ENCODE measurements at regions not wholly inside any gene's neighbourhood (a gene's known extent, or its start where the extent isn't known, plus 50 kb on each side); places are given as distances from the start of the nearest gene placed in this dataset.

- no peak overlapping the region for H3K14ac ChIP-seq (ENCODE audit: low read length)
- DNase-seq (ENCODE audit: low spot score), result no peak
- H3K18ac ChIP-seq (ENCODE audit: low read length), result peak overlapping the region; percentile 3
- H4K8ac ChIP-seq (ENCODE audit: low read depth, low read length), result no peak overlapping the region
- no peak overlapping the region for H3K4me2 ChIP-seq (ENCODE audit: insufficient read depth, low read length, poor library complexity, severe bottlenecking)
- H3K27ac ChIP-seq (replicated peaks; ENCODE audit: low read length), result no peak overlapping the region
- no peaks in the 10 kb centered on the region for H3K79me1 ChIP-seq (ENCODE audit: low read depth, low read length)
- no peaks in the 10 kb centered on the region for H3K9me3 ChIP-seq (replicated peaks in 1 of 2; ENCODE audit: control insufficient read depth in 2 of 2, insufficient read depth in 1 of 2, low read depth in 1 of 2, low read length in 2 of 2)
- H2AFZ ChIP-seq (ENCODE audit: low read length), result no peak overlapping the region
- H3K4me3 ChIP-seq (ENCODE audit: low read length in 2 of 2), result no peak overlapping the region
- H2BK120ac ChIP-seq (ENCODE audit: low read depth, low read length), result no peak overlapping the region
- H2BK15ac ChIP-seq (ENCODE audit: low read length), result no peak overlapping the region
- H3K4me1 ChIP-seq (ENCODE audit: control insufficient read depth in 2 of 2, insufficient read depth in 1 of 2, low read depth in 1 of 2, low read length in 2 of 2), result peaks cover 0 to 3% of the 10 kb centered on the region in 2 donors
- H3K23ac ChIP-seq (ENCODE audit: low read depth, low read length, poor library complexity), result no peak overlapping the region
- no peaks in the 10 kb centered on the region for H3K27me3 ChIP-seq (ENCODE audit: control insufficient read depth in 3 of 3, insufficient read depth in 3 of 3, low read depth in 1 of 3, low read length in 3 of 3)
- no peak overlapping the region for H2AK5ac ChIP-seq (ENCODE audit: low read depth, low read length)
- H2BK12ac ChIP-seq (ENCODE audit: low read length), result no peak overlapping the region
- no peak overlapping the region for H4K91ac ChIP-seq (ENCODE audit: low read depth, low read length, poor library complexity)
- no peak overlapping the region for H3K9ac ChIP-seq (ENCODE audit: low read depth, low read length, poor library complexity)
- no peak overlapping the region for H2BK5ac ChIP-seq (ENCODE audit: low read length)
- H3K36me3 ChIP-seq (replicated peaks in 1 of 2; ENCODE audit: control insufficient read depth in 2 of 2, insufficient read depth in 2 of 2, low read length in 2 of 2), result no peaks in the 10 kb centered on the region
- no peak overlapping the region for H3K4ac ChIP-seq (ENCODE audit: low read length)
Observed at GRCh38 chr9:20078246-20078645, 289.4 kb upstream of the SLC24A2 start.

GRCh38 chr9:20074291-20074690 lies 285.5 kb upstream of the SLC24A2 start:
- H2BK120ac ChIP-seq (ENCODE audit: low read depth, low read length), result no peak overlapping the region
- no peak overlapping the region for H3K4me3 ChIP-seq (ENCODE audit: low read length in 2 of 2)
- no peak overlapping the region for H2BK15ac ChIP-seq (ENCODE audit: low read length)
- no peak overlapping the region for H3K14ac ChIP-seq (ENCODE audit: low read length)
- no peak for DNase-seq (ENCODE audit: low spot score)
- H3K79me1 ChIP-seq (ENCODE audit: low read depth, low read length), result no peaks in the 10 kb centered on the region
- H2BK12ac ChIP-seq (ENCODE audit: low read length), result no peak overlapping the region
- H3K4me1 ChIP-seq (ENCODE audit: control insufficient read depth in 2 of 2, insufficient read depth in 1 of 2, low read depth in 1 of 2, low read length in 2 of 2), result peaks cover 0 to 3% of the 10 kb centered on the region in 2 donors
- H3K4ac ChIP-seq (ENCODE audit: low read length), result no peak overlapping the region
- H3K27ac ChIP-seq (replicated peaks; ENCODE audit: low read length), result no peak overlapping the region
- no peak overlapping the region for H2AFZ ChIP-seq (ENCODE audit: low read length)
- H3K9ac ChIP-seq (ENCODE audit: low read depth, low read length, poor library complexity), result no peak overlapping the region
- no peak overlapping the region for H4K8ac ChIP-seq (ENCODE audit: low read depth, low read length)
- no peak overlapping the region for H3K23ac ChIP-seq (ENCODE audit: low read depth, low read length, poor library complexity)
- no peak overlapping the region for H3K4me2 ChIP-seq (ENCODE audit: insufficient read depth, low read length, poor library complexity, severe bottlenecking)
- H3K9me3 ChIP-seq (replicated peaks in 1 of 2; ENCODE audit: control insufficient read depth in 2 of 2, insufficient read depth in 1 of 2, low read depth in 1 of 2, low read length in 2 of 2), result no peaks in the 10 kb centered on the region
- H2AK5ac ChIP-seq (ENCODE audit: low read depth, low read length), result no peak overlapping the region
- peaks cover 0 to 2% (median 0%) of the 10 kb centered on the region in 3 experiments for H3K27me3 ChIP-seq (ENCODE audit: control insufficient read depth in 3 of 3, insufficient read depth in 3 of 3, low read depth in 1 of 3, low read length in 3 of 3)
- H3K18ac ChIP-seq (ENCODE audit: low read length), result no peak overlapping the region
- WGBS, 2 donors (ENCODE audit: extremely low coverage in 2 of 2, insufficient read length in 2 of 2, insufficient replicate concordance in 1 of 2), result no CpG with 5 or more reads among the region's 1 CpG
- H2BK5ac ChIP-seq (ENCODE audit: low read length), result no peak overlapping the region
- no peak overlapping the region for H4K91ac ChIP-seq (ENCODE audit: low read depth, low read length, poor library complexity)
- H3K36me3 ChIP-seq (replicated peaks in 1 of 2; ENCODE audit: control insufficient read depth in 2 of 2, insufficient read depth in 2 of 2, low read length in 2 of 2), result no peaks in the 10 kb centered on the region

GRCh38 chr9:20070336-20070735 lies 281.5 kb upstream of the SLC24A2 start:
- Histone ChIP-seq H2AFZ (ENCODE audit: low read length) (no peak overlapping the region), H3K23ac (ENCODE audit: low read depth, low read length, poor library complexity) (no peak overlapping the region), H3K14ac (ENCODE audit: low read length) (no peak overlapping the region), H3K4me3 (ENCODE audit: low read length in 2 of 2) (no peak overlapping the region), H4K91ac (ENCODE audit: low read depth, low read length, poor library complexity) (no peak overlapping the region), H3K27ac (replicated peaks; ENCODE audit: low read length) (no peak overlapping the region), H3K4ac (ENCODE audit: low read length) (no peak overlapping the region), H2BK12ac (ENCODE audit: low read length) (no peak overlapping the region), H3K4me2 (ENCODE audit: insufficient read depth, low read length, poor library complexity, severe bottlenecking) (no peak overlapping the region), H2BK5ac (ENCODE audit: low read length) (no peak overlapping the region), H3K36me3 (replicated peaks in 1 of 2; ENCODE audit: control insufficient read depth in 2 of 2, insufficient read depth in 2 of 2, low read length in 2 of 2) (no peaks in the 10 kb centered on the region), H3K4me1 (ENCODE audit: control insufficient read depth in 2 of 2, insufficient read depth in 1 of 2, low read depth in 1 of 2, low read length in 2 of 2) (peaks cover 2 to 7% of the 10 kb centered on the region in 2 donors), H3K9me3 (replicated peaks in 1 of 2; ENCODE audit: control insufficient read depth in 2 of 2, insufficient read depth in 1 of 2, low read depth in 1 of 2, low read length in 2 of 2) (no peaks in the 10 kb centered on the region), H3K18ac (ENCODE audit: low read length) (no peak overlapping the region), H3K27me3 (ENCODE audit: control insufficient read depth in 3 of 3, insufficient read depth in 3 of 3, low read depth in 1 of 3, low read length in 3 of 3) (peaks cover 0 to 2% (median 0%) of the 10 kb centered on the region in 3 experiments), H4K8ac (ENCODE audit: low read depth, low read length) (no peak overlapping the region), H3K9ac (ENCODE audit: low read depth, low read length, poor library complexity) (no peak overlapping the region), H2AK5ac (ENCODE audit: low read depth, low read length) (no peak overlapping the region), H2BK120ac (ENCODE audit: low read depth, low read length) (no peak overlapping the region), H3K79me1 (ENCODE audit: low read depth, low read length) (no peaks in the 10 kb centered on the region), H2BK15ac (ENCODE audit: low read length) (no peak overlapping the region)
- DNase-seq (ENCODE audit: low spot score), result no peak
- no CpG with 5 or more reads among the region's 3 CpGs for WGBS, 2 donors (ENCODE audit: extremely low coverage in 2 of 2, insufficient read length in 2 of 2, insufficient replicate concordance in 1 of 2)

GRCh38 chr9:20065796-20066700 lies 277.2 kb upstream of the SLC24A2 start:
- Histone ChIP-seq H3K4me1 (ENCODE audit: control insufficient read depth in 2 of 2, insufficient read depth in 1 of 2, low read depth in 1 of 2, low read length in 2 of 2) (peaks cover 2 to 7% of the 10 kb centered on the region in 2 donors), H3K9ac (ENCODE audit: low read depth, low read length, poor library complexity) (no peak overlapping the region), H3K14ac (ENCODE audit: low read length) (no peak overlapping the region), H3K36me3 (replicated peaks in 1 of 2; ENCODE audit: control insufficient read depth in 2 of 2, insufficient read depth in 2 of 2, low read length in 2 of 2) (no peaks in the 10 kb centered on the region), H3K9me3 (replicated peaks in 1 of 2; ENCODE audit: control insufficient read depth in 2 of 2, insufficient read depth in 1 of 2, low read depth in 1 of 2, low read length in 2 of 2) (no peaks in the 10 kb centered on the region), H3K4me2 (ENCODE audit: insufficient read depth, low read length, poor library complexity, severe bottlenecking) (no peak overlapping the region), H2BK12ac (ENCODE audit: low read length) (no peak overlapping the region), H3K18ac (ENCODE audit: low read length) (no peak overlapping the region), H2BK15ac (ENCODE audit: low read length) (no peak overlapping the region), H3K79me1 (ENCODE audit: low read depth, low read length) (no peaks in the 10 kb centered on the region), H2AFZ (ENCODE audit: low read length) (no peak overlapping the region), H3K4ac (ENCODE audit: low read length) (no peak overlapping the region), H2AK5ac (ENCODE audit: low read depth, low read length) (no peak overlapping the region), H3K23ac (ENCODE audit: low read depth, low read length, poor library complexity) (no peak overlapping the region), H2BK5ac (ENCODE audit: low read length) (no peak overlapping the region), H3K27ac (replicated peaks; ENCODE audit: low read length) (no peak overlapping the region), H2BK120ac (ENCODE audit: low read depth, low read length) (no peak overlapping the region), H4K91ac (ENCODE audit: low read depth, low read length, poor library complexity) (no peak overlapping the region), H3K27me3 (ENCODE audit: control insufficient read depth in 3 of 3, insufficient read depth in 3 of 3, low read depth in 1 of 3, low read length in 3 of 3) (no peaks in the 10 kb centered on the region), H4K8ac (ENCODE audit: low read depth, low read length) (no peak overlapping the region), H3K4me3 (ENCODE audit: low read length in 2 of 2) (no peak overlapping the region)
- WGBS, 2 donors (ENCODE audit: extremely low coverage in 2 of 2, insufficient read length in 2 of 2, insufficient replicate concordance in 1 of 2), result no CpG with 5 or more reads among the region's 4 CpGs
- DNase-seq (ENCODE audit: low spot score), result no peak

Data from neuronal stem cell (in vitro differentiated cells).